Gastrocnemius medialis (tissue), 4 donors: ENCODE measurements at regions not wholly inside any gene's neighbourhood (a gene's known extent, or its start where the extent isn't known, plus 50 kb on each side); places are given as distances from the start of the nearest gene placed in this dataset.

Experiments
- CTCF ChIP-seq, 5 experiments: fragments of 450-650 bp in 3 of 5; fragments of 200-600 bp in 2 of 5; sonication (generic) in 2 of 5; IDR thresholded peaks in 4 of 5; conservative IDR thresholded peaks in 1 of 5; 1 replicate in 4 of 5; 2 replicates in 1 of 5; pipeline ENCODE4 v1.5.1; 2016 to 2019; ENCODE audit warnings: antibody characterized with exemption in 5 of 5, mild to moderate bottlenecking in 3 of 5, moderate library complexity in 3 of 5
- POLR2A ChIP-seq, 2 donors: fragments of 450-650 bp; IDR thresholded peaks; one replicate each; pipeline ENCODE4 v1.6.1; 2017; ENCODE audit warnings: antibody characterized with exemption in 2 of 2, mild to moderate bottlenecking in 2 of 2, moderate library complexity in 2 of 2

GRCh38 chr2:12295856-12296519 lies 420.7 kb upstream of the TRIB2 start:
- TF ChIP-seq CTCF (IDR thresholded peaks at IDR 0.05 in 4 of 5, conservative IDR thresholded peaks at IDR 0.05 in 1 of 5): no peak
- no peak for TF ChIP-seq POLR2A (IDR thresholded peaks at IDR 0.05)
